MM.1S (cell line): ENCODE measurements at regions not wholly inside any gene's neighbourhood (a gene's known extent, or its start where the extent isn't known, plus 50 kb on each side); places are given as distances from the start of the nearest gene placed in this dataset.
"Not testable (repeated sequence)": the region's sequence is repeated elsewhere in the genome, so short reads cannot be mapped to it uniquely, and the experiment has no call there.

ENCODE experiments used
- DNase-seq: peaks from one replicate; pipeline ENCODE4 v3.0.0-alpha.2; 2015
- H2AFZ ChIP-seq: fragments of 300-600 bp; sonication (generic); 2 replicates; pipeline ENCODE4 v1.6.0; 2016; ENCODE audit warnings: antibody characterized with exemption, low read length
- H3F3A ChIP-seq: fragments of 300-600 bp; sonication (generic); 2 replicates; pipeline ENCODE4 v1.6.1; 2016; ENCODE audit warnings: mild to moderate bottlenecking, antibody characterized with exemption, low read length, moderate library complexity, mixed read lengths; ENCODE audit not compliant: insufficient read depth
- H3K27ac ChIP-seq: fragments of 300-600 bp; sonication (generic); 2 replicates; pipeline ENCODE4 v1.5.1; 2016; ENCODE audit warnings: mild to moderate bottlenecking, low read length
- H3K27me3 ChIP-seq: fragments of 300-600 bp; sonication (generic); replicated peaks from 2 replicates; pipeline ENCODE4 v1.6.0; 2016; ENCODE audit warnings: low read length; ENCODE audit not compliant: insufficient read depth
- H3K36me3 ChIP-seq: fragments of 300-600 bp; sonication (generic); replicated peaks from 2 replicates; pipeline ENCODE4 v1.6.1; 2016; ENCODE audit warnings: mild to moderate bottlenecking, low read length, mixed read lengths; ENCODE audit not compliant: insufficient read depth
- H3K4me1 ChIP-seq: fragments of 300-600 bp; sonication (generic); 2 replicates; pipeline ENCODE4 v1.6.1; 2016; ENCODE audit warnings: low read length, mixed read lengths
- H3K4me2 ChIP-seq: fragments of 300-600 bp; sonication (generic); 2 replicates; pipeline ENCODE4 v1.6.0; 2016; ENCODE audit warnings: low read depth, low read length
- H3K4me3 ChIP-seq: fragments of 300-600 bp; sonication (generic); 2 replicates; pipeline ENCODE4 v1.5.1; 2016; ENCODE audit warnings: low read length, mixed read lengths
- H3K79me2 ChIP-seq: fragments of 300-600 bp; sonication (generic); 2 replicates; pipeline ENCODE4 v1.6.1; 2016; ENCODE audit warnings: mixed run types, low read length, mixed read lengths
- H3K9ac ChIP-seq: fragments of 300-600 bp; sonication (generic); 2 replicates; pipeline ENCODE4 v1.6.1; 2016; ENCODE audit warnings: low read length, mixed read lengths
- H3K9me2 ChIP-seq: fragments of 300-600 bp; sonication (generic); replicated peaks from 2 replicates; pipeline ENCODE4 v1.6.1; 2016; ENCODE audit warnings: mild to moderate bottlenecking, low read length, mixed read lengths; ENCODE audit not compliant: insufficient read depth
- H3K9me3 ChIP-seq: fragments of 300-600 bp; sonication (generic); replicated peaks from 2 replicates; pipeline ENCODE4 v1.6.1; 2016; ENCODE audit warnings: mild to moderate bottlenecking, low read length, mixed read lengths; ENCODE audit not compliant: insufficient read depth
- H4K20me1 ChIP-seq: fragments of 300-600 bp; sonication (generic); 2 replicates; pipeline ENCODE4 v1.6.1; 2016; ENCODE audit warnings: mild to moderate bottlenecking, low read length, moderate library complexity, mixed read lengths; ENCODE audit not compliant: insufficient read depth
- CTCF ChIP-seq: fragments of 300-600 bp; sonication (generic); IDR thresholded peaks from 2 replicates; pipeline ENCODE4 v1.5.1; 2016; ENCODE audit warnings: antibody characterized with exemption, low read length, mixed read lengths
- EZH2 ChIP-seq: fragments of 300-600 bp; sonication (generic); optimal IDR thresholded peaks from 2 replicates; pipeline ENCODE3; 2017; ENCODE audit warnings: low read depth, mild to moderate bottlenecking, antibody characterized with exemption, low read length, mixed read lengths
- EZH2phosphoT487 ChIP-seq: fragments of 300-600 bp; sonication (generic); IDR thresholded peaks from 2 replicates; pipeline ENCODE4 v1.6.1; 2018; ENCODE audit warnings: antibody characterized with exemption, low read length

GRCh38 chr9:40913928-40914673 is 214.4 kb downstream of the FOXD4L6 start:
- H3K27me3 ChIP-seq, result no peaks in the 10 kb centered on the region
- no peaks in the 10 kb centered on the region for H3K4me1 ChIP-seq
- TF ChIP-seq EZH2phosphoT487, result no peak
- TF ChIP-seq EZH2, result no peak
- TF ChIP-seq CTCF, result no peak
- no peaks in the 10 kb centered on the region for H3K9me2 ChIP-seq
- H3K36me3 ChIP-seq, result no peaks in the 10 kb centered on the region
- no peak overlapping the region for H3K9ac ChIP-seq
- no peaks in the 10 kb centered on the region for H3K9me3 ChIP-seq
- H3F3A ChIP-seq, result no peaks in the 10 kb centered on the region
- H4K20me1 ChIP-seq, result no peaks in the 10 kb centered on the region
- no peak for DNase-seq
- H3K4me2 ChIP-seq, result no peak overlapping the region
- H2AFZ ChIP-seq, result no peak overlapping the region
- H3K27ac ChIP-seq, result no peak overlapping the region
- H3K79me2 ChIP-seq, result no peaks in the 10 kb centered on the region
- H3K4me3 ChIP-seq, result no peak overlapping the region

GRCh38 chr9:40913096-40913719 is 215.3 kb downstream of the FOXD4L6 start:
- no peaks in the 10 kb centered on the region for H3K9me2 ChIP-seq
- H3K9me3 ChIP-seq, result no peaks in the 10 kb centered on the region
- no peak overlapping the region for H2AFZ ChIP-seq
- no peak overlapping the region for H3K4me3 ChIP-seq
- H3K4me2 ChIP-seq, result no peak overlapping the region
- no peaks in the 10 kb centered on the region for H3K4me1 ChIP-seq
- H3K36me3 ChIP-seq, result no peaks in the 10 kb centered on the region
- no peaks in the 10 kb centered on the region for H4K20me1 ChIP-seq
- no peaks in the 10 kb centered on the region for H3F3A ChIP-seq
- DNase-seq, result no peak
- no peak overlapping the region for H3K9ac ChIP-seq
- no peaks in the 10 kb centered on the region for H3K27me3 ChIP-seq
- H3K27ac ChIP-seq, result no peak overlapping the region
- no peak for TF ChIP-seq EZH2phosphoT487
- TF ChIP-seq CTCF, result no peak
- TF ChIP-seq EZH2, result no peak
- H3K79me2 ChIP-seq, result no peaks in the 10 kb centered on the region

GRCh38 chr9:40912679-40913078 is 215.8 kb downstream of the FOXD4L6 start:
- not testable (repeated sequence) for H2AFZ ChIP-seq, H3K27me3 ChIP-seq, H4K20me1 ChIP-seq, H3K27ac ChIP-seq, H3K4me3 ChIP-seq, H3K79me2 ChIP-seq, H3K4me2 ChIP-seq, H3K9ac ChIP-seq, H3F3A ChIP-seq, H3K9me2 ChIP-seq, H3K9me3 ChIP-seq, H3K36me3 ChIP-seq, DNase-seq, H3K4me1 ChIP-seq

GRCh38 chr9:40911647-40912046 is 216.8 kb downstream of the FOXD4L6 start:
- Histone ChIP-seq H3K36me3 (no peaks in the 10 kb centered on the region), H2AFZ (no peak overlapping the region), H3K4me1 (no peaks in the 10 kb centered on the region), H4K20me1 (no peaks in the 10 kb centered on the region), H3K9me2 (no peaks in the 10 kb centered on the region), H3K27me3 (no peaks in the 10 kb centered on the region), H3K4me3 (no peak overlapping the region), H3F3A (no peaks in the 10 kb centered on the region), H3K9ac (no peak overlapping the region), H3K9me3 (no peaks in the 10 kb centered on the region), H3K79me2 (no peaks in the 10 kb centered on the region), H3K27ac (no peak overlapping the region), H3K4me2 (no peak overlapping the region)
- TF ChIP-seq EZH2phosphoT487 (no peak), EZH2 (no peak), CTCF (no peak)
- no peak for DNase-seq

- H3F3A ChIP-seq, H3K9ac ChIP-seq, H3K4me3 ChIP-seq, H3K79me2 ChIP-seq, DNase-seq, H3K27me3 ChIP-seq, H4K20me1 ChIP-seq, H2AFZ ChIP-seq, H3K4me2 ChIP-seq, H3K36me3 ChIP-seq, H3K9me3 ChIP-seq, H3K27ac ChIP-seq, H3K4me1 ChIP-seq, H3K9me2 ChIP-seq: not testable (repeated sequence)
These were observed 217.5 kb downstream of the FOXD4L6 start for GRCh38 chr9:40910995-40911394.
